A673 (cell line): ENCODE measurements at regions not wholly inside any gene's neighbourhood (a gene's known extent, or its start where the extent isn't known, plus 50 kb on each side); places are given as distances from the start of the nearest gene placed in this dataset.

Source experiments
- BruUV-seq: library from RNA; stranded (reverse); fragments of 400-500 nt; replicated peaks from 2 replicates; lab custom pipeline; 2021; lab: Mats Ljungman, UMichigan
- CTCF ChIA-PET: fragments of 300-600 bp; sonication (Branson Sonifier 250); formaldehyde crosslinking; loops from one replicate; lab custom pipeline; 2022; ENCODE audit warnings: antibody characterized with exemption; lab: Charles Lee
- POLR2A ChIA-PET: fragments of 300-600 bp; sonication (Branson Sonifier 250); formaldehyde crosslinking; loops from one replicate; lab custom pipeline; 2022; ENCODE audit warnings: antibody characterized with exemption; ENCODE audit not compliant: low non-redundant PET; lab: Charles Lee
- DNase-seq: peaks from one replicate; pipeline ENCODE4 v3.0.0-alpha.2; 2015; ENCODE audit warnings: low spot score
- H3K27ac ChIP-seq: fragments of 200-600 bp; sonication (generic); 2 replicates; pipeline ENCODE4 v1.5.1; 2016; ENCODE audit warnings: mixed run types, low read depth, mild to moderate bottlenecking, mixed read lengths, antibody characterized with exemption, low read length; ENCODE audit not compliant: poor library complexity, severe bottlenecking
- H3K27me3 ChIP-seq: fragments of 200-600 bp; sonication (generic); replicated peaks from 2 replicates; pipeline ENCODE4 v1.6.1; 2017; ENCODE audit warnings: mixed run types, low read depth, mild to moderate bottlenecking, mixed read lengths, antibody characterized with exemption, low read length; ENCODE audit not compliant: insufficient read depth, poor library complexity
- H3K36me3 ChIP-seq: fragments of 200-600 bp; sonication (generic); 2 replicates; pipeline ENCODE4 v1.6.1; 2016; ENCODE audit warnings: mixed run types, mild to moderate bottlenecking, mixed read lengths, antibody characterized with exemption, low read length; ENCODE audit not compliant: insufficient read depth, poor library complexity, severe bottlenecking
- H3K4me1 ChIP-seq: fragments of 200-600 bp; sonication (generic); 2 replicates; pipeline ENCODE4 v1.6.1; 2017; ENCODE audit warnings: mixed run types, mild to moderate bottlenecking, mixed read lengths, antibody characterized with exemption, low read length; ENCODE audit not compliant: insufficient read depth, poor library complexity, severe bottlenecking
- H3K4me3 ChIP-seq: fragments of 200-600 bp; sonication (generic); 2 replicates; pipeline ENCODE4 v1.5.1; 2016; ENCODE audit warnings: low read depth, mixed run types, mild to moderate bottlenecking, mixed read lengths, low read length; ENCODE audit not compliant: poor library complexity, severe bottlenecking
- H3K9me3 ChIP-seq: fragments of 200-600 bp; sonication (generic); 2 replicates; pipeline ENCODE4 v1.6.1; 2016; ENCODE audit warnings: mixed run types, low read depth, mild to moderate bottlenecking, mixed read lengths, antibody characterized with exemption, low read length; ENCODE audit not compliant: poor library complexity, severe bottlenecking
- CTCF ChIP-seq: fragments of 300-800, 200-600 bp; sonication (generic); conservative IDR thresholded peaks from 2 replicates; pipeline ENCODE4 v1.5.1; 2017; ENCODE audit warnings: low read depth, mild to moderate bottlenecking, antibody characterized with exemption, low read length, moderate library complexity, mixed read lengths
- EZH2 ChIP-seq: fragments of 200-600 bp; sonication (generic); IDR thresholded peaks from 2 replicates; pipeline ENCODE4 v1.6.1; 2017; ENCODE audit warnings: borderline replicate concordance, low read depth, mild to moderate bottlenecking, mixed read lengths, antibody characterized with exemption, low read length; ENCODE audit not compliant: poor library complexity, severe bottlenecking
- intact Hi-C: fragments of 100-400 bp; cut with micrococcal nuclease; formaldehyde crosslinking; loops from one replicate; pipeline ENCODE4 v1.10.0; 2022; ENCODE audit not compliant: unreplicated experiment

GRCh38 chr12:115260762-115261675 lies 577.0 kb upstream of the TBX3 start:
- H3K27ac ChIP-seq, result no peak overlapping the region
- no peaks in the 10 kb centered on the region for H3K9me3 ChIP-seq
- no peak for TF ChIP-seq CTCF
- TF ChIP-seq EZH2, result no peak
- ChIA-PET POLR2A (no interaction called here), CTCF (no interaction called here)
- BruUV-seq, result no TSS peak
- intact Hi-C loops, result no loop called here
- no peak for DNase-seq
- H3K4me3 ChIP-seq, result no peak overlapping the region
- no peaks in the 10 kb centered on the region for H3K27me3 ChIP-seq
- no peaks in the 10 kb centered on the region for H3K36me3 ChIP-seq
- H3K4me1 ChIP-seq, result no peaks in the 10 kb centered on the region

- DNase-seq, result no peak
- Histone ChIP-seq H3K36me3 (no peaks in the 10 kb centered on the region), H3K4me1 (no peaks in the 10 kb centered on the region), H3K27ac (no peak overlapping the region), H3K4me3 (no peak overlapping the region), H3K9me3 (no peaks in the 10 kb centered on the region), H3K27me3 (no peaks in the 10 kb centered on the region)
- TF ChIP-seq CTCF (no peak), EZH2 (no peak)
- BruUV-seq, result no TSS peak
- intact Hi-C loops, result no loop called here
- POLR2A ChIA-PET, result no interaction called here
- CTCF ChIA-PET, result no interaction called here
Observed at GRCh38 chr12:115259968-115260747, 576.2 kb upstream of the TBX3 start.

- no peaks in the 10 kb centered on the region for H3K27me3 ChIP-seq
- POLR2A ChIA-PET, result no interaction called here
- no peaks in the 10 kb centered on the region for H3K36me3 ChIP-seq
- peaks cover 5% of the 10 kb centered on the region for H3K9me3 ChIP-seq
- no peak for TF ChIP-seq CTCF
- no peak for TF ChIP-seq EZH2
- no TSS peak for BruUV-seq
- H3K27ac ChIP-seq, result no peak overlapping the region
- DNase-seq, result no peak
- intact Hi-C loops, result no loop called here
- H3K4me3 ChIP-seq, result no peak overlapping the region
- CTCF ChIA-PET, result no interaction called here
- H3K4me1 ChIP-seq, result no peaks in the 10 kb centered on the region
Observed at GRCh38 chr12:115257791-115258190, 573.8 kb upstream of the TBX3 start.
